Activated naive CD4-positive, alpha-beta T cell treated with anti-CD3 and anti-CD28 coated beads for 36 hours (primary cell): ENCODE measurements at regions not wholly inside any gene's neighbourhood (a gene's known extent, or its start where the extent isn't known, plus 50 kb on each side); places are given as distances from the start of the nearest gene placed in this dataset.
"Not testable (repeated sequence)": the region's sequence is repeated elsewhere in the genome, so short reads cannot be mapped to it uniquely, and the experiment has no call there.

Source experiments
- CTCF ChIA-PET: fragments of 350-600 bp; sonication (Branson Sonifier 250); formaldehyde crosslinking; loops from one replicate; lab custom pipeline; 2021; ENCODE audit warnings: antibody characterized with exemption; lab: Charles Lee
- DNase-seq: peaks from one replicate; pipeline ENCODE4 v3.0.0-alpha.2; 2020
- H3K27ac Mint-ChIP-seq: one replicate; pipeline ENCODE4 v1.8.0; 2021; ENCODE audit warnings: mild to moderate bottlenecking, mixed read lengths
- H3K27me3 Mint-ChIP-seq: one replicate; pipeline ENCODE4 v1.8.0; 2021; ENCODE audit warnings: low read depth, mixed read lengths
- H3K36me3 Mint-ChIP-seq: one replicate; pipeline ENCODE4 v1.8.0; 2021; ENCODE audit warnings: low read depth, mixed read lengths
- H3K4me1 Mint-ChIP-seq: one replicate; pipeline ENCODE4 v1.8.0; 2021; ENCODE audit warnings: low read depth, mixed read lengths
- H3K4me3 Mint-ChIP-seq: one replicate; pipeline ENCODE4 v1.8.0; 2021; ENCODE audit warnings: mild to moderate bottlenecking, moderate library complexity, mixed read lengths
- H3K9me3 Mint-ChIP-seq: one replicate; pipeline ENCODE4 v1.8.0; 2021; ENCODE audit warnings: mixed read lengths
- intact Hi-C: fragments of 100-400 bp; cut with micrococcal nuclease; formaldehyde crosslinking; loops from one replicate; pipeline ENCODE4 v1.15.1; 2023

DNA sequence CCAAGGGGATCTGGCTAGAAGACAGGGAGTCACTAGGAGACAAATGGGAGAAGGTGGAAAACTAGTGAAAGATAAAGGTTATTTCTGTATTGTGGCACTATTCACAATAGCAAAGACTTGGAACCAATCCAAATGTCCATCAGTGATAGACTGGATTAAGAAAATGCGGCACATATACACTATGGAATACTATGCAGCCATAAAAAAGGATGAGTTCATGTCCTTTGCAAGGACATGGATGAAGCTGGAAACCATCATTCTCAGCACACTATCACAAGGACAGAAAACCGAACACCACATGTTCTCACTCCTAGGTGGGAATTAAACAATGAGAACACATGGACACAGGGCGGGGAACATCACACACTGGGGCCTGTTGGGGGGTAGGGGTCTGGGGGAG lies 282.4 kb upstream of the TAC1 start:
- intact Hi-C loops, H3K4me1 Mint-ChIP-seq, H3K36me3 Mint-ChIP-seq, H3K4me3 Mint-ChIP-seq, CTCF ChIA-PET, H3K27ac Mint-ChIP-seq, DNase-seq, H3K9me3 Mint-ChIP-seq, H3K27me3 Mint-ChIP-seq: not testable (repeated sequence)

GRCh38 chr7:97450516-97450915 lies 281.4 kb upstream of the TAC1 start:
- H3K4me3 Mint-ChIP-seq = no peak overlapping the region
- no peaks in the 10 kb centered on the region for H3K36me3 Mint-ChIP-seq
- H3K27me3 Mint-ChIP-seq = peaks cover 3% of the 10 kb centered on the region
- no peak for DNase-seq
- peaks cover 9% of the 10 kb centered on the region for H3K9me3 Mint-ChIP-seq
- H3K4me1 Mint-ChIP-seq = no peaks in the 10 kb centered on the region
- CTCF ChIA-PET = no interaction called here
- intact Hi-C loops = no loop called here
- H3K27ac Mint-ChIP-seq = no peak overlapping the region

- CTCF ChIA-PET = no interaction called here
- H3K27ac Mint-ChIP-seq = no peak overlapping the region
- H3K27me3 Mint-ChIP-seq = peaks cover 7% of the 10 kb centered on the region
- no peaks in the 10 kb centered on the region for H3K4me1 Mint-ChIP-seq
- H3K9me3 Mint-ChIP-seq = peaks cover 4% of the 10 kb centered on the region
- no peak overlapping the region for H3K4me3 Mint-ChIP-seq
- no peaks in the 10 kb centered on the region for H3K36me3 Mint-ChIP-seq
- no peak for DNase-seq
- intact Hi-C loops = no loop called here
These were observed 277.2 kb upstream of the TAC1 start for GRCh38 chr7:97454636-97455035.

DNA sequence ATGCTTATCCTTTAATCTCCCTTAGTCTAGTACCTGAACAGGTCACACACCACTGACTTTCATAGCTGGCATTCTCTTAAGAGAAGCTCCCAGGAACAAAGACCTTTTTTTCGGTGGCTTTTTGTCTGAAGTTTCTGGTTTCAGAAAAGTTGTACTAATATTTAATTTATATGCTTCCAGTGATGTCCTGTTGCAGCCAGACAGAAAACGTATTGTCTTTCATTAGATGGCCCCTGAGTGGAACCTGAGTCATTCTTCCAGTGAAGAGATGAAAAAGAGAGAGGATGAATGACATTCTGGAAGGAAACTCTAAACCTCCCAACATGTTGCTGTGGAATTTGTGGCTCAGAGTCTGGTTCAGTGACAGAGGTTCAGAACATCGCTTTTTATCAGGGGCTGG lies 274.8 kb upstream of the TAC1 start:
- CTCF ChIA-PET = no interaction called here
- DNase-seq = no peak
- H3K27me3 Mint-ChIP-seq = peaks cover 7% of the 10 kb centered on the region
- H3K4me1 Mint-ChIP-seq = no peaks in the 10 kb centered on the region
- H3K4me3 Mint-ChIP-seq = no peak overlapping the region
- peaks cover 12% of the 10 kb centered on the region for H3K9me3 Mint-ChIP-seq
- no peak overlapping the region for H3K27ac Mint-ChIP-seq
- H3K36me3 Mint-ChIP-seq = no peaks in the 10 kb centered on the region
- intact Hi-C loops = no loop called here

DNA sequence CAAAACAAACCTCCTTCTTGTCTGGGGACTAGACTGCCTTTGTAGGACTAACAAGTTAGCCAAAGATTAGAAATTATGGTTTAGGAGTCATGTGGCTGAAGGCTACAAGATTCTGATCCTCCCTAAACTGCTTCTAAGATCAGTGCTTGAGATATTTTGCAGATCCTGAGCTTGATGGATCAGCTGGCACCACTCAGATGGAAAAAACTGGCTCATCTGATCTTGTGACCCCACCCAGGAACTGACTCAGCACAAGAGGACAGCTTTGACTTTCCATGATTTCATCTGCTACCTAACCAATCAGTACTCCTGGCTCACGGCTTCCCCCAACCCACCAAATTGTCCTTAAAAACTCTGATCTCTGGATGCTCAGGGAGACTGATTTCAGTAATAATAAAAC lies 271.5 kb upstream of the TAC1 start:
- Mint-ChIP-seq H3K9me3 (peaks cover 10% of the 10 kb centered on the region), H3K4me1 (no peaks in the 10 kb centered on the region), H3K36me3 (no peaks in the 10 kb centered on the region), H3K27me3 (peaks cover 7% of the 10 kb centered on the region), H3K4me3 (no peak overlapping the region), H3K27ac (no peak overlapping the region)
- CTCF ChIA-PET = no interaction called here
- no peak for DNase-seq
- intact Hi-C loops = no loop called here

GRCh38 chr7:97461596-97461995 lies 270.3 kb upstream of the TAC1 start:
- CTCF ChIA-PET = no interaction called here
- intact Hi-C loops = no loop called here
- no peaks in the 10 kb centered on the region for H3K4me1 Mint-ChIP-seq
- H3K36me3 Mint-ChIP-seq = no peaks in the 10 kb centered on the region
- H3K4me3 Mint-ChIP-seq = no peak overlapping the region
- H3K27me3 Mint-ChIP-seq = peaks cover 7% of the 10 kb centered on the region
- peaks cover 10% of the 10 kb centered on the region for H3K9me3 Mint-ChIP-seq
- DNase-seq = no peak
- H3K27ac Mint-ChIP-seq = no peak overlapping the region

DNA sequence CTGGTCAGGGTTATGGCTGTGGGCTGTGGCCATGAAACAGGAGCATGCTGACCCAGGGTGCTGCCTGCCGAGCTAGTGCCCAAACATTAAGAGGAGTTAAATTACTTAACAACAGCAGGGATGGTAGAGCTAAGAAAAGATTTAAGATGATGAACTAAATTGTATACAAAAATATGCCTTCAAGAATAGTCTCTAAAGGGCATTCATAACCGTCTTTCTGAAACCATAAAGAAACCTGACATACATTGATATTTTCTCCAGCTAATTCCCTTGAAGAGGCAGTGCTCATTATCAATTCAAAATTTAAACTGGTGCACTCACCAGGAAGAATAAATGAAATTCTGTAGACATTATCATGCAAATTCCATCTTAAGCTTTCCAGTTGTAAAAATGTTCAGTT lies 265.8 kb upstream of the TAC1 start:
- Mint-ChIP-seq H3K27me3 (peaks cover 3% of the 10 kb centered on the region), H3K36me3 (no peaks in the 10 kb centered on the region), H3K4me3 (no peak overlapping the region), H3K4me1 (no peaks in the 10 kb centered on the region), H3K9me3 (peaks cover 7% of the 10 kb centered on the region), H3K27ac (no peak overlapping the region)
- no peak for DNase-seq
- CTCF ChIA-PET = no interaction called here
- intact Hi-C loops = no loop called here

- no peak for DNase-seq
- H3K36me3 Mint-ChIP-seq = no peaks in the 10 kb centered on the region
- no peak overlapping the region for H3K4me3 Mint-ChIP-seq
- H3K27ac Mint-ChIP-seq = no peak overlapping the region
- intact Hi-C loops = no loop called here
- CTCF ChIA-PET = no interaction called here
- peaks cover 3% of the 10 kb centered on the region for H3K27me3 Mint-ChIP-seq
- H3K9me3 Mint-ChIP-seq = no peaks in the 10 kb centered on the region
- no peaks in the 10 kb centered on the region for H3K4me1 Mint-ChIP-seq
These were observed 264.7 kb upstream of the TAC1 start for GRCh38 chr7:97466999-97467740.

DNA sequence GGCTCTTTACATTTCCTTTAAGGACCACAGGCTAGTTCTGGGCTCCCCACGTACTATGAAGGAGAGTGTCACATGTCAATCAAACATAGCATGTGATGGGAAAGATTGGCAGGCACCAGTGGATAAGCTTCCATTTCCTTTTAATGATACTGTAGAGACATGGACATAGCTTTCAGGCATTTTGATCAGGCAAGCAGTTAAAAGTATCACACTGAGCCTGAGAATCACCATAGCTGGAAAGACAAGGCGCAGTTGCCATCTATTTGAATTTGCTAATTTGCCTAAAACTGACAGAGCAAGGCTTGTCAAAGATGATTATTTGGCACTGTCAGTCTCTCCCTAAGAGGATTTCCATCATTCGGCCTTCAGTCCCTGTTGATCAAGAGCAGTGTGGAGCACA lies 263.4 kb upstream of the TAC1 start:
- no peak for DNase-seq
- Mint-ChIP-seq H3K4me1 (no peaks in the 10 kb centered on the region), H3K9me3 (no peaks in the 10 kb centered on the region), H3K27ac (no peak overlapping the region), H3K27me3 (peaks cover 3% of the 10 kb centered on the region), H3K4me3 (no peak overlapping the region), H3K36me3 (no peaks in the 10 kb centered on the region)
- intact Hi-C loops = no loop called here
- CTCF ChIA-PET = no interaction called here

DNA sequence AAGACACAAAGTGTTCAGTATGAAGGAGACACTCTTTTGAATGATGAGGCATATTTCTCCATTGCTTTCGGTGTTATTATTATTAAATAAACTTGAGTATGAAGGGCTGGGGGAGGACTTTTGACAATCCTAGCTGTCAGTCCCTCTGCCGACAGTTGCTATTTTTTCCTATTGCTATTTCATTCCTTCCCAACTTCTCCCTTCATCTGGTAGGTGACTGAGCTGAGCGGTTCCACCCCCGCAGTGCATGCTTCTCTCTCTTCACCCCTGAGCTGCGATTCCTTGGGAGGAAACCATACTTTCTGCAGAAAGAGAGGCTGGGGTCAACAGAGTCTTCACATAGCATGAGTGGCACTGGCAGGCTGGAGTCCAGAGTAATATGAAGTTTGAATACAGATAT lies 261.2 kb upstream of the TAC1 start:
- intact Hi-C loops = no loop called here
- no peaks in the 10 kb centered on the region for H3K4me1 Mint-ChIP-seq
- H3K36me3 Mint-ChIP-seq = no peaks in the 10 kb centered on the region

GRCh38 chr7:97471491-97471890 lies 260.4 kb upstream of the TAC1 start:
- no peak for DNase-seq
- no peaks in the 10 kb centered on the region for H3K9me3 Mint-ChIP-seq
- no peak overlapping the region for H3K27ac Mint-ChIP-seq
- intact Hi-C loops = no loop called here
- CTCF ChIA-PET = no interaction called here
- peaks cover 1% of the 10 kb centered on the region for H3K27me3 Mint-ChIP-seq
- H3K4me3 Mint-ChIP-seq = no peak overlapping the region
- H3K4me1 Mint-ChIP-seq = no peaks in the 10 kb centered on the region
- H3K36me3 Mint-ChIP-seq = no peaks in the 10 kb centered on the region

More for the DNA sequence above, 261.2 kb upstream of the TAC1 start:
- no peak overlapping the region for H3K4me3 Mint-ChIP-seq
- no peak for DNase-seq
- H3K27ac Mint-ChIP-seq = no peak overlapping the region
- H3K27me3 Mint-ChIP-seq = peaks cover 3% of the 10 kb centered on the region
- CTCF ChIA-PET = no interaction called here
- H3K9me3 Mint-ChIP-seq = no peaks in the 10 kb centered on the region

GRCh38 chr7:97479740-97480290 lies 252.1 kb upstream of the TAC1 start:
- H3K27me3 Mint-ChIP-seq = peaks cover 4% of the 10 kb centered on the region
- CTCF ChIA-PET = no interaction called here
- H3K36me3 Mint-ChIP-seq = no peaks in the 10 kb centered on the region
- no peak overlapping the region for H3K4me3 Mint-ChIP-seq
- H3K4me1 Mint-ChIP-seq = no peaks in the 10 kb centered on the region
- H3K9me3 Mint-ChIP-seq = no peaks in the 10 kb centered on the region
- intact Hi-C loops = no loop called here
- DNase-seq = no peak
- no peak overlapping the region for H3K27ac Mint-ChIP-seq

GRCh38 chr7:97480772-97481390 lies 251.0 kb upstream of the TAC1 start:
- Mint-ChIP-seq H3K27ac (no peak overlapping the region), H3K9me3 (no peaks in the 10 kb centered on the region), H3K4me1 (no peaks in the 10 kb centered on the region), H3K27me3 (peaks cover 4% of the 10 kb centered on the region), H3K36me3 (no peaks in the 10 kb centered on the region), H3K4me3 (no peak overlapping the region)
- CTCF ChIA-PET = no interaction called here
- intact Hi-C loops = no loop called here
- DNase-seq = no peak
